Stimulated activated CD4-positive, alpha-beta T cell treated with anti-CD3 and anti-CD28 coated beads, TNF-alpha, amount 100 ng/mL, for 24 hours (primary cell): ENCODE measurements at regions not wholly inside any gene's neighbourhood (a gene's known extent, or its start where the extent isn't known, plus 50 kb on each side); places are given as distances from the start of the nearest gene placed in this dataset.
"Not testable (repeated sequence)": the region's sequence is repeated elsewhere in the genome, so short reads cannot be mapped to it uniquely, and the experiment has no call there.

Experiments used
- DNase-seq, 3 experiments: peaks; one replicate each; pipeline ENCODE4 v3.0.0-alpha.2; 2020; ENCODE audit warnings: low read depth in 3 of 3

DNA sequence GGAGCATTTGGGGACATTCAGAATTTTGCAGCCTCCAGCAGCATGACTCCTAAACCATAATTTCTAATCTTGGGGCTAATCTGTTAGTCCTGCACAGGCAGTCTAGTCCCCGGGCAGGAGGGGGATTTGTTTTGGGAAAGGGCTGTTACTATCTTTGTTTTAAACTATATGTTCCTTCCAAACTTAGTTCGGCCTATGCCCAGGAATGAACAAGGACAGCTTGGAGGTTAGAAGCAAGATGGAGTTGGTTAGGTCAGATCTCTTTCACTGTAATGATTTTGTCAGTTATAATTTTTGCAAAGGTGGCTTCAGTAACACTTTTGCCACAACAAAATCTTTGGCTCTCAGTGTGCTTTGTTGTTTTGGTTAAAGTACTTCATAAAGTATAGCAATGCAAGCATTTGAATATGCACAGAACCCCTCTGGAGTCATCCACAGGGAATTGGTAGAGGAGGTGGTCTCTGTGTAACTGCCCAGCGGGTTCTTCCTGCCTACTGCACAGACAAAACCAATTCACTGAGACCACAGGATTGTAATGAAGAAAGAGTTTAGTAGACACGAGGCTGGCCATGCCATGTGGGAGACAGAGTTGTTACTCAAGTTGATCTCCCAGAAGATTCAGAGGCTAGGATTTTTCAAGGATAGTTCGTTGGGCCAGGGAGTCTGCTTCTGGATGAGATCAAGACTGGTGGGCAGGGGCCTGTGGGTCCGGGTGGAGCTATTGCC, 224.1 kb upstream of the MYLIP start:
- no peak for DNase-seq

DNA sequence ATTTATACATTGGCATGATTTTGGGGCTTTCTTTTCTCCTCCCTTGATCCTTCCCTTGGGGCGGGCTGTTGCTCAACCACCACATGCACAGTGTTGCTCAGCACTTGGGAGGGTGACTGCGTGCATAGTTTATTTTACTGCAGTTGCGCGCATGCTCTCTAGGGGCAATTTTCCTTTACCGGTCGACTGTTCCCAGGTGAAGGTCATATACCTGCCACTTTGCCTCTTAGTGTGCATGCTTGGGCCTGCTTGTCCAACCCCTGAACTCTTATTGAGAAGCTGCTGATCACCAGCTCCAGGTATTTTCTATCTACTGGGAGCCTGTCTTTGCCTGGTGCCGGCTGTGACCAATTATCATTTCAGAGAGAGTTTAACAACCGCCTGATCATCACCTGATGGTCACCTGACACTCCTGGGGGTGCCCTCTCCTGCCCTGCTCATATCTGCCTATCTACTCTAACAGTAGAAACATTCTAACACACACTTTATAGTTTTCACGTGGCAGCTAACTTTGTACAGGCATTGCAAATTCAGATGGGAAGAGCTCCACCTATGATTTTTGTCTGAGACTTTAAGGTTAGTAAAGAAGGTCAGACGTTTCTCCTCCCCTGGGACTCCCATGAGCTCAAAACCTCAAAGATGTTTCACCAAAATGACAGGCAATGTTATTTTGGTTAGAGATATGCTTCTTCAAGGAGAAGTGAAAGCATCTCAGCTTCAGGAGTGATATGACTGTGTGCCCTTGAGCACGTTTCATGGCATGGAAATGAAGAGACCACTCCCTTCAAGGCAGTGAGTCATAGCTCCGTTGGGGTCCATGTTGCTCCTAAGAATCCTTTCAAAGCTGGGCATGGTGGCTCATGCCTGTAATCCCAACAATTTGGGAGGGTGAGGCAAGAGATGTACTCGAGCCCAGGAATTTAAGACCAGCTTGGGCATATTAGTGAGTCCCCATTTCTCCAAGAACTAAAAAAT, 227.5 kb upstream of the MYLIP start:
- DNase-seq = peak in 1 of 3 experiments; percentile 22

DNA sequence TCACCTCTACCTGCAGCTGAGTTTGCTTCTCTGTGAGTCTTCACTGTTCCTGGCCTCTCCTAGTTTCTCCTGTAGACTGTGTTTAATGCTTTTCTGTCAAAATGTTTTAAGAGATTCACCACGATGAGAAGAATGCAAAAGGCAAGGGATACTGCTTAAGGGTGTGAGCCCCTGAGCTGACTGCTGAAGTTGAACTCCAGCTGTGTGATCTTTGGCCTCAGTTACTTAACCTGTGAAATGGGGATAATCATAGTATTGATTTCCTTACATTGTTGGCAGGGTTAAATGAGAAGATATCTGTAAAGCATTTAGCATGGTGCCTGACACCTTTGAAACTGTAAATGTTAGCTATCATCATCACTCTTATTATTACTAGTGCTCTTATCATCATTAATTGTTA, 230.2 kb upstream of the MYLIP start:
- DNase-seq = no peak

DNA sequence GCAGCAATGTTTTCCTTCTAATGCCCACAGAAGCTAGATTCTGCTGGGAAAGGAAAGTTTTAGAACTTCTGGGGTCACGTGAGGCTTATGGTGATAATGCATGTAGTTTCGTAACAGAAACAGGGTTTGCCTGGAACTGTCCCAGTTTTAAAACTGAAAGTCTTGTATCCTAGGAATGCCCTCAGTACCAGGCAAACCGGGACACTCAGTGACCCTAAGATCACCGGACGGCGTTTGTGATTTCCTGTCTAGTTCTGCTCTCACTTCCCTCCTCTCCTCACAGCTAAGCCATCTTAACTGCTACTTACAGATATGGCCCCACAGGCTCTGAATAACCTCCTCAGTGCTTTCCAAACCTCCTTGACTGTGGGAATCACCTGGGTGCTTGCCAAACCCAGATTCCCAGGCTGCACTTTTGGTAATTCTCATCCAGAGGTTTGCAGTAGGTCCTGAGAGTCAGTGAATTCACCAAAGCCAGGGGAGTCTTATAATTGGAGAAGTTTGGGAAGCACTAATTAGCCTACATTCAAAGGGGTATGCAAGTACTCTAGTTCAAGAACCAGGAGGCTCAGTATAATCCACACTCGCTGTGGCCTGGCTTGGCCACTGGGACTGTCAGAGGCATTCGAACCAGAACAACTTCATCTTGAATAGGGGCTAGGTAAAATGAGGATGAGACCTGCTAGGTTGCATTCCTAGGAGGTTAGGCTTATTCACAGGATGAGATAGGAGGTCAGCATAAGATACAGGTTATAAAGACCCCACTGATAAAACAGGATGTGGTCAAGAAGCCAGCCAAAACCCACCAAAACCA, 231.6 kb upstream of the MYLIP start:
- no peak for DNase-seq

GRCh38 chr6:15894973-15895725, 232.3 kb upstream of the DTNBP1 start:
- DNase-seq = no peak

DNA sequence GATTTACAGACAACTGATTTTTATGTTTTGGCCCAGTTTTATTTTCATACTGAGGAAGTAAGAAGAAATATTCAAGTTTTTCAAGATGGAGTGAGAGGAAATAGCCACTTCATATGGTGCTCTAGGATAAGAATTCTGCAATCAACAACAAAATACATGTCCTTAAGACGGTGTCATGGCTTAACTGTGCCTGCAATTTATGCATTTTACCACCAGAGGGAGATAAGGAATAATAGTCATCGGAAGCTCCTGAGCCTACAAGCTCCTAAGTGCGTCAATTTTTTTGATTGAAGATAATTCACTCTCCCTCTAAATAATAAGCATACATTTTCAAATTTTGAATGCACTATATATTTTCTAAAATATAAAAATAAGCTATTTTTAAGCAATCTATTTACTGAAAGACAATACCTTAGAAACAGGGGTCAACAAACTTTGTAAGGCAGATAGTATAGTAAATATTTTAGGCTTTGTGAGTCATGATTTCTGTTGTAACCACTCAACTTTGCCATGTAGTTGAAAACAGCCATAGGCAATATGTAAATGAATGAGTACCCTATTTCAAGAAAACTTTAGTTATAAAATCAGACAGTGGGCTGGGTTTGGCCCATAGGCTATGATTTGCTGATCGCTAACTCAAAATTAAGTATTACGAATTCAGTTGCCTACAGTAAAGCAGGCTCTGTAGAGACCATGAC, 230.9 kb upstream of the DTNBP1 start:
- DNase-seq = no peak

DNA sequence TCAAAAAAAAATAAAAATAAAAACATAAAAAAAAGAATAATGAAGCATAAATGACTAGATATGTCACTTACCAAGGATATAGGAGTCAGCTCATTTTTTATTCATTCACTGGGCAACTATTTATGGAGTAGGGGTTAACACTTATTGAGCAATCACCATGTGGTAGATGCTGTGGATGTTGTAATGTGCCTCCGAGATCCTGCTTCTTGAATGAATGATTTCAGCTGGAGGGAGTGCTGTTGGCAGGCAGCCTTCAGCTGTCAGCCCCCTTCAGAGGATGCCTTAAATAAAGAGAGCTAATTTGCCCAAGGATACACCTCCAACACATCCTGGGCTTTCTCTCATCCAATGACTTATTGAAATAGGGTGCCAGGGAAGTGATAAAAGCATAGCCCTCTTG, 229.5 kb upstream of the DTNBP1 start:
- DNase-seq = no peak

- no peak for DNase-seq
Measured at GRCh38 chr6:15888798-15889772, 226.3 kb upstream of the DTNBP1 start.

DNA sequence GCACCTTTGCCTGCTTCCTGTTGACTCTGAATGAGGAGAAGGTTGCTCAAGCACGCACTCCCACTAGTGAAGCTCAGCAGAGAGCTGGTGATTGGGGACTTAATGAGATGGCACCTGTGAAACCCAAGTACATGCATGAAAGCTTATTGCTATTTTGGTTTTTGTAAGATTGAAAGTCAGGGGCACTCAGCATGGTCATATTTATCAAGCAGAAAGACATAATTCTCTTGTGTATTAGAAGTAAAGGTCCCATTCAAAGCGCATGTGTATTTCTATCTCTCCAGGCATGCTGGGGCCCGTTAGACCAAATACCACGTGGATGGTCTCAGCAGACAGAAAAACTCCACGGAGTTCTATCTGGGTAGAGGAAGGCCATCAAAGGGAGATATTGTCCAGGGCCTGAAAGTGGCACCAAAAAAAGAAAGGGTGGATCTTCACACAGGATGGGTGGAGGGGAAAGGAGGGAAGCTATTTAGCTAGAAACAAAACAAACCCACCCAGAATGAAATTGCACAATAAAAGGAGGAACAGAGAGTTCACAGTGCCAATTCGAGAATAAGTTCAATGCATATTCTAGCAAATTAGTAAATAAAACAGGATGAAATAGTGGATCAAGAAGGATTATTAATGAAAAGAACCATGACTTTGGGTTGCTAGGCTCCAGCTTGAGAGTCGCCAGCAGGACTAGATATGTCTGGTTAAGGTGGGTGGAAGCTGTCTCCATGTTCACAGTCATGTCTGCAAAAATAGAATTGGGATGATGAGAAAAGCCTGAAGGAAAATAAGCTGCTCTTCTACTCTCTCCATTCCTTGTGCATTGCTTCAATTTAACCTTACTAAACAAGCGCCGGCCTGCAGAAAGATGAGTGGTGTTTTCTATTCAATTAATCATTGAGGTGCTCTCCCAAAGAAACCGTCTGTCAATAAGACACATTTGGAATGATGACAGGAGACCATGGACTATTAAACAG, 224.9 kb upstream of the DTNBP1 start:
- DNase-seq = no peak

GRCh38 chr6:15885624-15886023, 222.8 kb upstream of the DTNBP1 start:
- no peak for DNase-seq

DNA sequence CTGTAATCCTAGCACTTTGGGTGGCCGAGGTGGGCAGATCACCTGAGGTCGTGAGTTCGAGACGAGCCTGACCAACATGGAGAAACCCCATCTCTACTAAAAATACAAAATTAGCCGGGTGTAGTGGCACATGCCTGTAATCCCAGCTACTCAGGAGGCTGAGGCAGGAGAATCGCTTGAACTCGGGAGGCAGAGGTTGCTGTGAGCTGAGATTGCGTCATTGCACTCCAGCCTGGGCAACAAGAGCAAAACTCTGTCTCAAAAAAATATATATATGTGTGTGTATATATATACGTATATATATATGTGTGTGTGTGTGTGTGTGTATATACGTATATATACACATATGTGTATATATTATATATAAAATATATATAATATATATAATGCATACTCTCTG, 220.8 kb upstream of the DTNBP1 start:
- not testable (repeated sequence) for DNase-seq

- DNase-seq = no peak
Measured at GRCh38 chr6:15882915-15883314, 220.1 kb upstream of the DTNBP1 start.

- no peak for DNase-seq
Measured at GRCh38 chr6:15882345-15882744, 219.5 kb upstream of the DTNBP1 start.

- DNase-seq = no peak
Measured at GRCh38 chr6:15881150-15881549, 218.3 kb upstream of the DTNBP1 start.

- no peak for DNase-seq
Measured at GRCh38 chr6:15880262-15880973, 217.6 kb upstream of the DTNBP1 start.

DNA sequence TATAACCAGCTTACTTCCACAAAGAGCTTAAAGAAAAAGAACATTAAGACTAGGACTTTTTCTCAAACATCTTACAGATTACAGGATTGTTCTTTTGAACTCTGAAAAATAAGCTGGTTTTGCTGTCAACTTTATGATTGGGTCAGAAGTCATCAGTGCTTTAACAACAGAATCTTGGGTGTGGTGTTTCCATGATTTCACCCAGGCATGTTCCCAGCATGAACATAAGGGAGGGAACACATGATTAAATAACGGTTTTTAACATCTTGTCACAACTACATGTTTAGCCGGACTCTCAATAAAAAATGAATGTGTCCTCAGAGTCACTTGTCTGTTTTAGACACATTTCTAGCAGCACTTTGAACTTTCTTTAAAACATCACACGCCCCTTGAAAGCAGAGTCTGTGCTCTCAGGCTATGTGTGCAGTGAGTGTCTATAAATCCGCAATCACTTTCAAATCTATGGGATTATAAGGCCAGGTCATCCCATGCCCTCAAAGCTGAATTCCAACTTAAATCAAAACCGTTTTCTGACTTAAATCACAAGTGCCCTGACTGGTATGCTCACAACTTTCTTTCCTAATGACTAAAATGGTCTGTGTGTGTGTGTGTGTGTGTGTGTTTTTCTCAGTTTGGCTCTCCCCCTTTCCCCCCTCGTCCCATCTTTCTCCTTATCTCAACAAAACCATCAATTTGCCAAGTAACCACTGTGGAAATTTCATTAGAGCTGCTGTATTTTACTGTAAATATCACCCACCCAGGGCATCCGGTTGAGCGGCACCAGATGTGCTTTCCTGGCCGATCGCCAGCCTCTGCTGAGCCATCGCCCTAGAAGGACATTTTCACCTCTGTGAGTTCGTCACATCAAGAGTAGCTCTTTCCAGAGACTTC, 216.8 kb upstream of the DTNBP1 start:
- peak; percentile 8 to 76 (median 24) for DNase-seq

DNA sequence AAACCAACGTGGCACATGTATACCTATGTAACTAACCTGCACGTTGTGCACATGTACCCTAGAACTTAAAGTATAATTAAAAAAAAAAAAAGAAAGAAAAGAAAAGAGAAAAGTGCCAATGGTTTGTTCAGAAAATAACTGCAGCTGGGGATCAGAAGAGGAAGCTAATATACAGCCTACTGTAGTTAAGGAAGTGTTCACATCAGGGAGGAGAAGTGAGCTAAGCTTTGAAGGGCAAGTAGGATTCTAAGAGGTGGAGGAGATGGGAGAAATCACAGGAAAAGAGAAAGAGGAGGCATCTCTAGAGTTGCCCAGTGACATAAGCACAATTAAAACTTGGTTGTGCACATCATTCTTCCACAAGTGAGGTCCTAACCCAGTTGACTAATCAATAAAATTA, 214.4 kb upstream of the DTNBP1 start:
- no peak for DNase-seq
